Activated naive CD4-positive, alpha-beta T cell treated with anti-CD3 and anti-CD28 coated beads for 36 hours (primary cell): ENCODE measurements at regions not wholly inside any gene's neighbourhood (a gene's known extent, or its start where the extent isn't known, plus 50 kb on each side); places are given as distances from the start of the nearest gene placed in this dataset.
"Not testable (repeated sequence)": the region's sequence is repeated elsewhere in the genome, so short reads cannot be mapped to it uniquely, and the experiment has no call there.

Source experiments
- CTCF ChIA-PET: fragments of 350-600 bp; sonication (Branson Sonifier 250); formaldehyde crosslinking; loops from one replicate; lab custom pipeline; 2021; ENCODE audit warnings: antibody characterized with exemption; lab: Charles Lee
- DNase-seq: peaks from one replicate; pipeline ENCODE4 v3.0.0-alpha.2; 2020
- H3K27ac Mint-ChIP-seq: one replicate; pipeline ENCODE4 v1.8.0; 2021; ENCODE audit warnings: mild to moderate bottlenecking, mixed read lengths
- H3K27me3 Mint-ChIP-seq: one replicate; pipeline ENCODE4 v1.8.0; 2021; ENCODE audit warnings: low read depth, mixed read lengths
- H3K36me3 Mint-ChIP-seq: one replicate; pipeline ENCODE4 v1.8.0; 2021; ENCODE audit warnings: low read depth, mixed read lengths
- H3K4me1 Mint-ChIP-seq: one replicate; pipeline ENCODE4 v1.8.0; 2021; ENCODE audit warnings: low read depth, mixed read lengths
- H3K4me3 Mint-ChIP-seq: one replicate; pipeline ENCODE4 v1.8.0; 2021; ENCODE audit warnings: mild to moderate bottlenecking, moderate library complexity, mixed read lengths
- H3K9me3 Mint-ChIP-seq: one replicate; pipeline ENCODE4 v1.8.0; 2021; ENCODE audit warnings: mixed read lengths
- intact Hi-C: fragments of 100-400 bp; cut with micrococcal nuclease; formaldehyde crosslinking; loops from one replicate; pipeline ENCODE4 v1.15.1; 2023

DNA sequence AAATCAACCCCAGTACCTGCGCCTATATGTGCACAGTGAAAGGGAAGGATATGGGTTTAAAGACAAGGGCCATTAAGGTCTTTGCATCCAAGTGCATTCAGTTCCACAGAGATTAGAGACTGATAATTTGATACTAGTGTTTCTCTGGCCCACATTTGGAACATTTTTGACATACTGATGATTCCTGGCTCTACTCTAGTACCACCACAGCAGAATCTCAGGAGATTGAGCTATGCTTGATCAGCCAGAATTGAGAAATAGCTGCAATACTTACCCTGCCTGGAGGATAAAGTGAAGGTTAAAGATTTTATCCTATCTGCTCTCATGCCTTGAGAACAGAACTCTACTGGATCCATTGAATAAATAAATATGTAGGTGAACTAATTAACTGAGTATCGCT, 1267.8 kb downstream of the SUCLG1 start:
- H3K4me1 Mint-ChIP-seq = no peaks in the 10 kb centered on the region
- intact Hi-C loops = no loop called here
- no peaks in the 10 kb centered on the region for H3K27me3 Mint-ChIP-seq
- no peak overlapping the region for H3K4me3 Mint-ChIP-seq
- H3K9me3 Mint-ChIP-seq = no peaks in the 10 kb centered on the region
- no peaks in the 10 kb centered on the region for H3K36me3 Mint-ChIP-seq
- CTCF ChIA-PET = no interaction called here
- DNase-seq = no peak
- H3K27ac Mint-ChIP-seq = no peak overlapping the region

DNA sequence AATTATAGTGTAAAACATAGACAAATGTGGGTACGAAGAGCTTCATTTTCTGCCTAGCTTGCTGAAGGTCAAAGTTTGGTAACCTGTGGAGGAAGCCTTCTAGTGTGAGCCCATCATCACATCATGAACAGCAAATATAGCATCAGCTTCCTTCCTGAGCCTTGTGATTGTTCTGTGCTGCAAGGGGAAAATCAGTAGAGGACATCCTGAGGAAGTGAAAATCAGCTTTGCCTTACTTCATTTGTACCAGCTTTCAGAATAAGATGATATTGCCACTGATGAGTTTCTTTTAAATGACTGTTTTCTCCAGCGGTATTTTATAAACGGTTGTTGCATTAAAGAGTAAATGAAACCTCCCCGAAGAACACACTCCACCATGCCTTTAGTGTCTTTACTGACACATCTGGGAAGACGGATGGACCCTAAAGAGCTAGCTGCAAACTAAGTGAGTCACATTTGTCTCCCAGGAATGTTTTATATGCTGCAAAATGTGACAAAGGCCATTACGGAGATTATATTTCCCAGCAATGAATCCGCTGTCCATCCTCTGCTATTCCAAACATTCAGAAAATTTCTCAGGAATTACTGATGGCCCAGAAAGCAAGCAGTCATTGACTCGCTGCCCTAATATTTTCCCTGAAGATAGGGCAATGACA, 1272.8 kb downstream of the SUCLG1 start:
- DNase-seq = no peak
- no peaks in the 10 kb centered on the region for H3K27me3 Mint-ChIP-seq
- no peak overlapping the region for H3K27ac Mint-ChIP-seq
- no peaks in the 10 kb centered on the region for H3K4me1 Mint-ChIP-seq
- no peak overlapping the region for H3K4me3 Mint-ChIP-seq
- intact Hi-C loops = no loop called here
- no peaks in the 10 kb centered on the region for H3K36me3 Mint-ChIP-seq
- no peaks in the 10 kb centered on the region for H3K9me3 Mint-ChIP-seq
- CTCF ChIA-PET = interaction anchor here (1.0 kb wide), 1 partner anchor 10 kb away, joined by 3 read pairs; no protein-coding TSS in a partner anchor

- CTCF ChIA-PET, H3K9me3 Mint-ChIP-seq, H3K4me3 Mint-ChIP-seq, H3K27me3 Mint-ChIP-seq, H3K27ac Mint-ChIP-seq, DNase-seq, H3K4me1 Mint-ChIP-seq, intact Hi-C loops, H3K36me3 Mint-ChIP-seq: not testable (repeated sequence)
Measured at GRCh38 chr2:83180862-83181530, 1278.1 kb downstream of the SUCLG1 start.

DNA sequence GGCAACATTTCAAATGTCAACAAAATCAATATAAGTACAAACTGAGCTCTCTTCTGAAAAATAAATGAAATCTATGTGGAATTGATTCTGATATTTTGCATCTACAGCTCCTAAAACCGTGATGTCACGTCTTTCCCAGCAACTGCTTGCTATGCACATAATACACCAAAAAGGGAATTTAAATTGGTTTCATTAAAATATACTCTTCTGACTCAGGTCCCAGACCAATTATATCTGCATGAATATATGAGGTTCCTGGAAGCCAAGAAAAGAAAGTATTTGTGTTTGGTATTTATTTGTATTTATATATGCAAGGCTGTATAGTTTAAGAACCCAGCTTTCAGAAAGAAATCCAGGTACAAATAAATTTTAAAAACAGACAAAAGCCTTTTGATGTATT, 1282.5 kb downstream of the SUCLG1 start:
- intact Hi-C loops = no loop called here
- no peaks in the 10 kb centered on the region for H3K4me1 Mint-ChIP-seq

GRCh38 chr2:83172841-83173240, 1286.2 kb downstream of the SUCLG1 start:
- intact Hi-C loops = no loop called here
- peaks cover 2% of the 10 kb centered on the region for H3K9me3 Mint-ChIP-seq

More for the DNA sequence above, 1282.5 kb downstream of the SUCLG1 start:
- Mint-ChIP-seq H3K4me3 (no peak overlapping the region), H3K36me3 (no peaks in the 10 kb centered on the region), H3K27ac (no peak overlapping the region), H3K27me3 (no peaks in the 10 kb centered on the region), H3K9me3 (peaks cover 2% of the 10 kb centered on the region)
- CTCF ChIA-PET = no interaction called here
- DNase-seq = no peak

DNA sequence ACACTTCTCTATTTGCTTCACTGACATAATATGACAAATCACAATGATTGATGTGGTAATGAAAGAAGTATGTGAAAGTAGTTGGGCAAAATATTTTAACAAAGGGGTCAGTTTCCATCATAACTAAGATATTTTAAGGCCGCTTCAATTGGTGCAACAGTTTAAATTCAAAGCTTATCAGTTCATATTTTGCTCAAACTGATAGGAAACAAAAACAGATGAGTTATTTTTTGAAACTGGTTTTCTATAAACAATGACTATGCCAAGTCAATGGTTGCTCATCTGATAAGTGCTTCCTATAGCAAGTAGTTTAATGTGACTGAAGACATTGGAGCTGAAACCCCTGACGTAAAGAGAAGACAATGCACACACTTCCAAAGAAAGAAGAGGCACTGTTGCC, 1290.7 kb downstream of the SUCLG1 start:
- peaks cover 2% of the 10 kb centered on the region for H3K9me3 Mint-ChIP-seq
- H3K27ac Mint-ChIP-seq = no peak overlapping the region
- CTCF ChIA-PET = no interaction called here
- H3K27me3 Mint-ChIP-seq = no peaks in the 10 kb centered on the region
- intact Hi-C loops = no loop called here
- no peaks in the 10 kb centered on the region for H3K36me3 Mint-ChIP-seq
- no peak for DNase-seq
- H3K4me1 Mint-ChIP-seq = no peaks in the 10 kb centered on the region
- H3K4me3 Mint-ChIP-seq = no peak overlapping the region

More at GRCh38 chr2:83172841-83173240, 1286.2 kb downstream of the SUCLG1 start:
- Mint-ChIP-seq H3K36me3 (no peaks in the 10 kb centered on the region), H3K4me3 (no peak overlapping the region), H3K27me3 (no peaks in the 10 kb centered on the region), H3K27ac (no peak overlapping the region), H3K4me1 (no peaks in the 10 kb centered on the region)
- CTCF ChIA-PET = no interaction called here
- no peak for DNase-seq

GRCh38 chr2:83162421-83162820, 1296.7 kb downstream of the SUCLG1 start:
- no peak for DNase-seq
- intact Hi-C loops = no loop called here
- Mint-ChIP-seq H3K9me3 (peaks cover 3% of the 10 kb centered on the region), H3K27ac (no peak overlapping the region), H3K36me3 (no peaks in the 10 kb centered on the region), H3K4me3 (no peak overlapping the region), H3K27me3 (no peaks in the 10 kb centered on the region), H3K4me1 (no peaks in the 10 kb centered on the region)
- CTCF ChIA-PET = no interaction called here

- intact Hi-C loops = no loop called here
- Mint-ChIP-seq H3K27me3 (no peaks in the 10 kb centered on the region), H3K9me3 (peaks cover 3% of the 10 kb centered on the region), H3K27ac (no peak overlapping the region), H3K4me3 (no peak overlapping the region), H3K4me1 (no peaks in the 10 kb centered on the region), H3K36me3 (no peaks in the 10 kb centered on the region)
- CTCF ChIA-PET = no interaction called here
- DNase-seq = no peak
Measured at GRCh38 chr2:83160571-83160970, 1298.5 kb downstream of the SUCLG1 start.

DNA sequence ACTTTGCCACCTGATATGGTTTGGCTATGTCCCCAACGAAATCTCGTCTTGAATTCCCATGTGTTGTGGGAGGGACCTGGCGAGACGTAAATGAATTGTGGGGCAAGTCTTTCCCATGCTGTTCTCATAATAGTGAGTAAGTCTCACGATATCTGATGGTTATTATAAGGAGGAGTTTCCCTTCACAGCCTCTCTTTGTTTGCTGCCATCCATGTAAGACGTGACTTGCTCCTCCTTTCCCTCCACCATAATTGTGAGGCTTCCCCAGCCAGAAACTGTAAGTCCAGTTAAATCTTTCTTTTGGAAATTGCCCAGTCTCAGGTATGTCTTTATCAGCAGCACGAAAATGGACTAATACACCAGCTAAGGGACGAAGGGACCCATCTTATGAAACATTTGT, 1303.3 kb downstream of the SUCLG1 start:
- Mint-ChIP-seq H3K27me3 (no peaks in the 10 kb centered on the region), H3K36me3 (no peaks in the 10 kb centered on the region), H3K4me3 (no peak overlapping the region), H3K27ac (no peak overlapping the region), H3K4me1 (no peaks in the 10 kb centered on the region), H3K9me3 (peaks cover 3% of the 10 kb centered on the region)
- DNase-seq = no peak
- intact Hi-C loops = no loop called here
- CTCF ChIA-PET = no interaction called here

DNA sequence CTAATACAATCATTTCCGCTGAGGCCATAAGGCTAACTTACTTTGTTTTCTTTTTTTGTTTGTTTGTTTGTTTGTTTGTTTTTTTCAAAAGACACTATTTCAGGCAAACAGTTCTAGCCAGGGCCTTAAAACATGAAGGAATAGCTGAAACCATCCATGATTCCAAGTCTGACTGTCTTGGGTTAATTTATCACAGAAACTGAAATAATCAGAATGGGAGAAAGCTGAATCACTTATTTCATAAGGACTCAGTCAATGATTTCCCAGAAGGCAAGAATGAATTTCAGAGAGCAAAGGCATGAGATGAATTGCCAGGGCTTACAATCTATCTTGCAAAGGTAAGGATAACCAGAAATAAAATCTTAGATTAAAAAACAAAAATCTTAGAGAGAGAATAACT, 1315.1 kb downstream of the SUCLG1 start:
- Mint-ChIP-seq H3K4me3 (no peak overlapping the region), H3K4me1 (no peaks in the 10 kb centered on the region), H3K27me3 (no peaks in the 10 kb centered on the region), H3K36me3 (no peaks in the 10 kb centered on the region), H3K9me3 (peaks cover 10% of the 10 kb centered on the region), H3K27ac (no peak overlapping the region)
- intact Hi-C loops = no loop called here
- CTCF ChIA-PET = no interaction called here
- DNase-seq = no peak

DNA sequence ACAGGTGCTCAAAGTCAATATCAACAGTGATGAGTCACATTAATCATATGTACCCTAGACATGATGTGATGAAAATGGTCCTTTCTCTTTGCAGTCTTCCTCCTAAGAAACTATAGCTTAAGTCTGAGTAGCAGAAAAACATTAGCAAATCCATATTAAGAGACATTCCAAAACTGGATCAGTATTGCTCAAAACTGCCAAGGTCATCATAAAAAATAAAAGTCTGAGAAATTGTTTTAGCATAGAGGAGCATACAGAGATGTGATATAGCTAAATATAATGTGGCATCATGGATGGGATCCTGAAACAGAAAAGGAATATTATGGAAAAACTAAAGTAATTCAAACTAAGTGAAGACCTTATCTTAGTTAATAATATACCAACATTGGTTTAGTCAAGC, 1316.1 kb downstream of the SUCLG1 start:
- Mint-ChIP-seq H3K36me3 (no peaks in the 10 kb centered on the region), H3K9me3 (peaks cover 10% of the 10 kb centered on the region), H3K4me3 (no peak overlapping the region), H3K27ac (no peak overlapping the region), H3K27me3 (no peaks in the 10 kb centered on the region), H3K4me1 (no peaks in the 10 kb centered on the region)
- CTCF ChIA-PET = no interaction called here
- no peak for DNase-seq
- intact Hi-C loops = no loop called here

GRCh38 chr2:83115606-83116005, 1343.5 kb downstream of the SUCLG1 start:
- Mint-ChIP-seq H3K27ac (no peak overlapping the region), H3K36me3 (no peaks in the 10 kb centered on the region), H3K9me3 (peaks cover 2% of the 10 kb centered on the region), H3K4me3 (no peak overlapping the region), H3K27me3 (no peaks in the 10 kb centered on the region), H3K4me1 (no peaks in the 10 kb centered on the region)
- DNase-seq = no peak
- CTCF ChIA-PET = no interaction called here
- intact Hi-C loops = no loop called here

GRCh38 chr2:83115155-83115554, 1343.9 kb downstream of the SUCLG1 start:
- intact Hi-C loops = no loop called here
- Mint-ChIP-seq H3K27ac (no peak overlapping the region), H3K36me3 (no peaks in the 10 kb centered on the region), H3K27me3 (no peaks in the 10 kb centered on the region), H3K4me3 (no peak overlapping the region), H3K9me3 (peaks cover 2% of the 10 kb centered on the region), H3K4me1 (no peaks in the 10 kb centered on the region)
- no peak for DNase-seq
- CTCF ChIA-PET = no interaction called here
